Keratinocyte (primary cell): ENCODE measurements at regions not wholly inside any gene's neighbourhood (a gene's known extent, or its start where the extent isn't known, plus 50 kb on each side); places are given as distances from the start of the nearest gene placed in this dataset.

ENCODE experiments used
- DNase-seq: peaks from one replicate; pipeline ENCODE4 v3.0.0-alpha.2; 2011; ENCODE audit warnings: low read depth, missing footprints, low spot score
- FAIRE-seq: peaks from 2 replicates; lab custom pipeline; 2011; peaks lifted over from hg19 to GRCh38; lab: Jason Lieb, UNC
- H2AFZ ChIP-seq: 2 replicates; pipeline ENCODE4 v1.6.0; 2012; ENCODE audit warnings: low read length, control low read depth, inconsistent platforms; ENCODE audit not compliant: control insufficient read depth
- H3K27ac ChIP-seq: 2 replicates; pipeline ENCODE4 v1.5.1; 2011; ENCODE audit warnings: low read length; ENCODE audit not compliant: control insufficient read depth, insufficient read depth
- H3K27me3 ChIP-seq: 3 replicates; pipeline ENCODE4 v1.6.0; 2011; ENCODE audit warnings: low read length; ENCODE audit not compliant: control insufficient read depth, insufficient read depth; ENCODE audit errors: extremely low read depth
- H3K36me3 ChIP-seq, 2 experiments: 2 replicates in 1 of 2; 3 replicates in 1 of 2; pipeline ENCODE4 v1.5.1; 2011; ENCODE audit warnings: low read length in 2 of 2, mild to moderate bottlenecking in 1 of 2; ENCODE audit not compliant: control insufficient read depth in 2 of 2, insufficient read depth in 2 of 2; ENCODE audit errors: extremely low read depth in 1 of 2
- H3K4me1 ChIP-seq: 3 replicates; pipeline ENCODE4 v1.5.1; 2011; ENCODE audit warnings: low read length; ENCODE audit not compliant: control insufficient read depth, insufficient read depth; ENCODE audit errors: extremely low read depth
- H3K4me2 ChIP-seq: 3 replicates; pipeline ENCODE4 v1.6.0; 2011; ENCODE audit warnings: low read depth, low read length; ENCODE audit not compliant: control insufficient read depth, insufficient read depth; ENCODE audit errors: extremely low read depth
- H3K4me3 ChIP-seq, 3 experiments: fragments of 200-600 bp in 1 of 3; sonication (generic) in 1 of 3; 2 replicates in 2 of 3; 3 replicates in 1 of 3; pipeline ENCODE4 v1.5.1; 2011 to 2016; ENCODE audit warnings: low read length in 3 of 3, mild to moderate bottlenecking in 3 of 3, control low read depth in 2 of 3, inconsistent platforms in 1 of 3, low read depth in 1 of 3, mixed read lengths in 1 of 3, mixed run types in 1 of 3, moderate library complexity in 1 of 3; ENCODE audit not compliant: control insufficient read depth in 2 of 3, insufficient read depth in 2 of 3; ENCODE audit errors: extremely low read depth in 1 of 3
- H3K79me2 ChIP-seq: 2 replicates; pipeline ENCODE4 v1.6.0; 2012; ENCODE audit warnings: low read length; ENCODE audit not compliant: control insufficient read depth, insufficient read depth
- H3K9ac ChIP-seq: 3 replicates; pipeline ENCODE4 v1.6.0; 2011; ENCODE audit warnings: low read length; ENCODE audit not compliant: control insufficient read depth, insufficient read depth; ENCODE audit errors: extremely low read depth
- H3K9me1 ChIP-seq: 3 replicates; pipeline ENCODE4 v1.6.0; 2011; ENCODE audit warnings: low read length; ENCODE audit not compliant: control insufficient read depth, insufficient read depth; ENCODE audit errors: extremely low read depth
- H3K9me3 ChIP-seq: 2 replicates; pipeline ENCODE4 v1.5.1; 2012; ENCODE audit warnings: low read depth, low read length; ENCODE audit not compliant: control insufficient read depth
- H4K20me1 ChIP-seq: 3 replicates; pipeline ENCODE4 v1.6.0; 2011; ENCODE audit warnings: low read length; ENCODE audit not compliant: control insufficient read depth, insufficient read depth; ENCODE audit errors: extremely low read depth
- EZH2 ChIP-seq: IDR thresholded peaks from one replicate; pipeline ENCODE4 v1.6.1; 2012; ENCODE audit warnings: inconsistent platforms, mild to moderate bottlenecking, low read length, moderate library complexity
- dilution Hi-C: fragments of 300-500 bp; cut with MboI; formaldehyde crosslinking; loops from one replicate; pipeline ENCODE4 v1.7.0; 2020; ENCODE audit warnings: low sequenced_read_pairs; ENCODE audit not compliant: extremely low pct_ligation_motif_present
- TF ChIP-seq, protein P1 (sequence below), 3 experiments: IDR thresholded peaks in 1 of 3; conservative IDR thresholded peaks in 1 of 3; optimal IDR thresholded peaks in 1 of 3; 2 replicates in 2 of 3; 3 replicates in 1 of 3; pipeline versions ENCODE3 to v1.5.1; 2011; ENCODE audit warnings: low read length in 3 of 3, mild to moderate bottlenecking in 3 of 3, moderate library complexity in 2 of 3, control low read depth in 1 of 3, inconsistent platforms in 1 of 3; ENCODE audit not compliant: insufficient read depth in 2 of 3; ENCODE audit errors: extremely low read depth in 1 of 3

DNA sequence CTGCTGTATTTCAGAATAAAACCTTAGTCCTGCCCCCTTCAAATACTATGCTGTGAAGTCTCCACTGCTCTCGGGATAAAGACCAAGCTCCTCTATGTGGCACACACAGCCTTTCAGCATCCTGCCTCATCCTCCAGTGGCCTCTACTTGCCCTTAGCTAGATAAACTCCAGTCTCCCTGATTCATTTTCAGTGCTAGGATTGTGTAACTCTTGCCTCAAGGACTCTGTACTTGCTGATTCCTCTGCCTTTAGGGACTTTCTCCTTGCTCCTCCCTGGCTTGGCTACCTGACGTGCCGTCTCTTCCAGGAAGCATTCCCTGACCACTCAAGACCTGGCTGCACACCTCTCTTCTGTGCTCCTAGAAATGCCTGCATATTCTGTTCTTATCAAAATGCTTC lies 416.7 kb downstream of the MTX2 start:
- dilution Hi-C loops: no loop called here

DNA sequence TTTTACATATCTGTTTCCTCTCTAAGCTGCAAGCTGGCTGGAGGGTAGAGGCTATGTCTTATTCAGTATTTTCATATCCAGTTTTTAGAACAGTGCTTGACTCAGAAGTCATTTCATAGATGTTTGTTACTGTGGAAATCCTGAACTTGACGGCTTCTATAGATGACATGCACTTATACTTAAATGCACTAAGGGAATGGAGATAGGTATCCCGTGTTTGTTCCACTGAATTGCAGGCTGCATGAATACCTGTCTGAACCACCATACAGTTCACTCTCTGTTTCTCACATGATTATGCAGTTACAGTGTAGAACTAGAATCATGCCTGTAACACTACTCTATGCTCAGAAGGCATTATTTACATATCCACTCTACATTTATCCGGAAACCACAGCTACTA lies 417.1 kb downstream of the MTX2 start:
- TF ChIP-seq EZH2: no peak
- TF ChIP-seq, protein P1, sequence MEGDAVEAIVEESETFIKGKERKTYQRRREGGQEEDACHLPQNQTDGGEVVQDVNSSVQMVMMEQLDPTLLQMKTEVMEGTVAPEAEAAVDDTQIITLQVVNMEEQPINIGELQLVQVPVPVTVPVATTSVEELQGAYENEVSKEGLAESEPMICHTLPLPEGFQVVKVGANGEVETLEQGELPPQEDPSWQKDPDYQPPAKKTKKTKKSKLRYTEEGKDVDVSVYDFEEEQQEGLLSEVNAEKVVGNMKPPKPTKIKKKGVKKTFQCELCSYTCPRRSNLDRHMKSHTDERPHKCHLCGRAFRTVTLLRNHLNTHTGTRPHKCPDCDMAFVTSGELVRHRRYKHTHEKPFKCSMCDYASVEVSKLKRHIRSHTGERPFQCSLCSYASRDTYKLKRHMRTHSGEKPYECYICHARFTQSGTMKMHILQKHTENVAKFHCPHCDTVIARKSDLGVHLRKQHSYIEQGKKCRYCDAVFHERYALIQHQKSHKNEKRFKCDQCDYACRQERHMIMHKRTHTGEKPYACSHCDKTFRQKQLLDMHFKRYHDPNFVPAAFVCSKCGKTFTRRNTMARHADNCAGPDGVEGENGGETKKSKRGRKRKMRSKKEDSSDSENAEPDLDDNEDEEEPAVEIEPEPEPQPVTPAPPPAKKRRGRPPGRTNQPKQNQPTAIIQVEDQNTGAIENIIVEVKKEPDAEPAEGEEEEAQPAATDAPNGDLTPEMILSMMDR (optimal IDR thresholded peaks at IDR 0.05 in 1 of 3, IDR thresholded peaks at IDR 0.05 in 1 of 3, conservative IDR thresholded peaks at IDR 0.05 in 1 of 3; ENCODE audit: extremely low read depth in 1 of 3, insufficient read depth in 2 of 3, low read length in 3 of 3): no peak
- no peaks in the 10 kb centered on the region for H4K20me1 ChIP-seq
- no peak for DNase-seq
- no peaks in the 10 kb centered on the region for H3K79me2 ChIP-seq
- no peak overlapping the region for H3K9ac ChIP-seq
- dilution Hi-C loops: no loop called here
- no peaks in the 10 kb centered on the region for H3K9me1 ChIP-seq
- H3K36me3 ChIP-seq: no peaks in the 10 kb centered on the region
- H3K4me1 ChIP-seq: no peaks in the 10 kb centered on the region
- H3K4me3 ChIP-seq: no peak overlapping the region
- peaks cover 3% of the 10 kb centered on the region for H3K27me3 ChIP-seq
- no peak overlapping the region for H2AFZ ChIP-seq
- no peak for FAIRE-seq
- no peak overlapping the region for H3K4me2 ChIP-seq
- H3K27ac ChIP-seq: no peak overlapping the region
- no peaks in the 10 kb centered on the region for H3K9me3 ChIP-seq

More for the DNA sequence above, 416.7 kb downstream of the MTX2 start:
- no peak for DNase-seq
- H3K27ac ChIP-seq: no peak overlapping the region
- H3K4me3 ChIP-seq: no peak overlapping the region
- no peaks in the 10 kb centered on the region for H4K20me1 ChIP-seq
- no peak for FAIRE-seq
- peaks cover 3% of the 10 kb centered on the region for H3K27me3 ChIP-seq
- H3K9me3 ChIP-seq: no peaks in the 10 kb centered on the region
- no peaks in the 10 kb centered on the region for H3K9me1 ChIP-seq
- H2AFZ ChIP-seq: no peak overlapping the region
- TF ChIP-seq, protein P1 (optimal IDR thresholded peaks at IDR 0.05 in 1 of 3, IDR thresholded peaks at IDR 0.05 in 1 of 3, conservative IDR thresholded peaks at IDR 0.05 in 1 of 3; ENCODE audit: extremely low read depth in 1 of 3, insufficient read depth in 2 of 3, low read length in 3 of 3): no peak
- no peaks in the 10 kb centered on the region for H3K36me3 ChIP-seq
- no peaks in the 10 kb centered on the region for H3K79me2 ChIP-seq
- H3K4me2 ChIP-seq: no peak overlapping the region
- H3K4me1 ChIP-seq: no peaks in the 10 kb centered on the region
- H3K9ac ChIP-seq: no peak overlapping the region
